ENCODE measurements at regions not wholly inside any gene's neighbourhood (a gene's known extent, or its start where the extent isn't known, plus 50 kb on each side); places are given as distances from the start of the nearest gene placed in this dataset.
"Not testable (repeated sequence)": the region's sequence is repeated elsewhere in the genome, so short reads cannot be mapped to it uniquely, and the experiment has no call there.

DNA sequence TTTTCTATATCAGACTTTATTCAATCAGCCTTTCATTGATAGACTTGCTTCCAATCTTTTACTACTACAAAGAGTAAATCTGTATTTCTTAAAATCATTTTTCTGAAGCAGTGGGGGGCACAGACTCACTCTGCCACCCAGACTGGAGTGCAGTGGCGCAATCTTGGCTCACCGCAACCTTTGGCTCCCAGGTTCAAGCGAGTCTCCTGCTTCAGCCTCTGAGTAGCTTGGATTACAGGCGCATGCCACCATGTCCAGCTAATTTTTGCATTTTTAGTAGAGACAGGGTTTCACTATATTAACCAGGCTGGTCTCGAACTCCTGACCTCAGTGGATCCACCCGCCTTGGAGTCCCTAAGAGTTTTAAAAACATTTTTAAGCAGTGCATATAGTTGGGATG is 270.6 kb upstream of the REG3G start:
- no peak for DNase-seq

GRCh38 chr2:78757191-78757590 is 268.3 kb upstream of the REG3G start:
- DNase-seq, result no peak

- no peak for DNase-seq
Measured at GRCh38 chr2:78757640-78758039, 267.9 kb upstream of the REG3G start.

DNA sequence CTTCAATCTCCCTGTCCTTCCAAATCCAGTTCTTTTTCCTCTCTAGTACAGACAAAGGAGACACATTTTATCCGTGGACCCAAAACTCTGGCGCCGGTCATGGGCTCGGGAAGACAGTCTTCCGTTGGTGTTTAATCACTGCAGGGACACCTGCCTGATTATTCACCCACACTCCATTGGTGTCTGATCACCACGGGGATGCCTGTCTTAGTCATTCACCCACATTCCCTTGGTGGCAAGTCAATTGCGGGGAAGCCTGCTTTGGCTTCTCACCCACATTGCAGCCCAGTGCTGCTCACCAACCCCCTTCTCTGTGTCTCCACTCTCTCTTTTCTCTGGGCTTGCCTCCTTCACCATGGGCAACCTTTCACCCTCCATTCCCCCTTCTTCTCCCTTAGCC is 266.7 kb upstream of the REG3G start:
- not testable (repeated sequence) for DNase-seq

DNA sequence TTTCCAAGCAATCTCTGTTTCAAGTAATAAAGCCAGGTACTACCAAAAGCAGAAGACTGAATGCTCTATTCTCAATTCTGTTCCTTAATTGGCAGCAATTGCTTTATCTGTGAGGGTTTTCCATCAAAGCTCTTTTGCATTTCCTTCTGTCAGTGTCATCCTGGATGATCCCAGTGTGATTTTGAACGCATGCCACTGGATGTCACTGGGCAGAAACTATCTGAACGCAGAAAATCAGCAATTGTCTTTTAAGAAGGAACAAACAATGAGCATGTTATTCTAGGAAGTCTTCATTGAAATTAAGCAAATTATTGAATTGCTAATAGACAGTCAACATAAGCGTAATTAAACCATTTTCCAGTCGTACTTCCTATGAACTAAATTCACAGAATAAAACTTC is 259.0 kb upstream of the REG3G start:
- DNase-seq, result no peak

GRCh38 chr2:78768016-78768415 is 257.5 kb upstream of the REG3G start:
- no peak for DNase-seq

GRCh38 chr2:78775291-78775690 is 250.2 kb upstream of the REG3G start:
- DNase-seq, result no peak

- no peak for DNase-seq
Measured at GRCh38 chr2:78778756-78779510, 246.6 kb upstream of the REG3G start.

DNA sequence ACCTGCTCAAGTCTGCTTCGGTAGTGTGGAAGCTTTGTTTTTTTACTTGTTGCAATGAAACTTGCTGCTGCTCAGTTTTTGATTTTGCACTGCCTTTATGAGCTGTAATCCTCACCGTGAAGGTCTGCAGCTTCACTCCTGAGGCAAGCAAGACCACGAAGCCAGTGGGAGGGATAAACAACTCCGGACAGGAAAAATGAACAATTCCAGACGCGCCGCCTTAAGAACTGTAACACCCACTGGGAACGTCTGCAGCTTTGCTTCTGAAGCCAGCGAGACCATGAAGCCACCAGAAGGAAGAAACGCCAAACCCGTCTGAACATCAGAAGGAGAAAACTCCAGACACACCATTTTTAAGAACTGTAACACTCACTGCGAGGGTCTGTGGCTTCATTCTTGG is 245.7 kb upstream of the REG3G start:
- no peak for DNase-seq

GRCh38 chr2:78780256-78780655 is 245.2 kb upstream of the REG3G start:
- DNase-seq, result no peak

GRCh38 chr2:78780864-78781583 is 244.5 kb upstream of the REG3G start:
- no peak for DNase-seq

- DNase-seq, result no peak
Measured at GRCh38 chr2:78782196-78782595, 243.3 kb upstream of the REG3G start.

GRCh38 chr2:78811955-78812610 is 213.4 kb upstream of the REG3G start:
- no peak for DNase-seq

- DNase-seq, result no peak
Measured at GRCh38 chr2:78814331-78814986, 211.0 kb upstream of the REG3G start.

GRCh38 chr2:78817430-78817829 is 208.1 kb upstream of the REG3G start:
- DNase-seq, result no peak

DNA sequence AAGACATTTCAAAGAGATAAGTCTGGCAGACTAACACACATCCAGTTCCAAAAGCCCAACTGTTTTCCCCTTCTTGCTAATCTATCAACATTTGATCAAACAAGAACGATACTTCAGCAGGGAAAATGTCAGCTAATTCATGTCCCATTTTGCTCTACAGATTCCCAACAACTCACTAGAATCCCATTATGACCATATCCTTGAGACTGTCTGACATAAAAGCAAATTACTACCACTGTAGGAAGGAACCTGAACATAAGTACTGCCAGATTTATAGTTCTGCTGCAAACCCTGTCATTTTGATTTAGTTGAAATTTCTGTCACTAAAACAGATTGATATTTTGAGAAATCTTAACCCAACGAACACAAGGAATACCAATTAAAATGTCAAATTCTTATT is 193.0 kb upstream of the REG3G start:
- DNase-seq, result no peak

GRCh38 chr2:78839259-78839658 is 186.2 kb upstream of the REG3G start:
- no peak for DNase-seq

DNA sequence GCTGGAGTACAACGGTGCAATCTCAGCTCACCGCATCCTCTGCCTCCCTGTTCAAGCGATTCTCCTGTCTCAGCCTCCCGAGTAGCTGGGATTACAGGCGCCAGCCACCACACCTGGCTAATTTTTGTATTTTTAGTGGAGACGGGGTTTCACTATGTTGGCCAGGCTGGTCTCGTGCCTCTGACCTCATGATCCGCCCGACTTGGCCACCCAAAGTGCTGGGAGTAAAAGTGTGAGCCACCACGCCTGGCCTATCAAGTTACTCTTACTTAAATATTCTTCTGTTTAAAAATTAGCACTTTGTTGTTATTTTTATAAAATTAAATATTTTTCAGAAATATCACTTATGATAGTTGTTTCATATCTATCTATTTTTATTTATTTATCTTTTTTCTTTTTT is 185.2 kb upstream of the REG3G start:
- DNase-seq, result not testable (repeated sequence)

GRCh38 chr2:78845664-78846185 is 179.8 kb upstream of the REG3G start:
- no peak for DNase-seq

DNA sequence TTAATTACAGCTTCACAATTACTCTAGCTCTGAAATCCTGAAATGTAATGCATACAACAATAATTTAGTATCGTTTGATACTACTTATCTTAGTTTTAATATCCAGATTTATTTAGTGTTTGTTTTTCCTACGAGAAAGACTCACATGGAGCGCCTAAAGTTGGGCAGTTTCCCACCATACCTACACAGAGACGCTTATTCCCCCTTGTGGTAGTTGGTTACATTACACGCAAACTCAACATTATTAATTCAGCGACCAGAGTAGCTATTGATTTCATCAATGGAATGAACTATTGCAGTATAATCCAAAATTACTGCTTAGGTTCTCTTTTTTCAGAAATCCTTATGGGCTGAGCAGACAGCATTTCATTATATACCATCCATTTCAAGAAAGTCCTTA is 164.0 kb upstream of the REG3G start:
- DNase-seq, result no peak

- DNase-seq, result no peak
Measured at GRCh38 chr2:78864205-78864604, 161.3 kb upstream of the REG3G start.

- no peak for DNase-seq
Measured at GRCh38 chr2:78865667-78866066, 159.8 kb upstream of the REG3G start.

- DNase-seq, result no peak
Measured at GRCh38 chr2:78870343-78870967, 155.0 kb upstream of the REG3G start.

Measured in fibroblast of skin of right quadriceps (primary cell).